Thyroid gland (tissue), 4 donors: ENCODE measurements at regions not wholly inside any gene's neighbourhood (a gene's known extent, or its start where the extent isn't known, plus 50 kb on each side); places are given as distances from the start of the nearest gene placed in this dataset.

ENCODE experiments used
- DNase-seq, 2 donors: peaks; one replicate each; pipeline ENCODE4 v3.0.0-alpha.2; 2019
- H3K27ac ChIP-seq, 3 donors: fragments of 200-600 bp; sonication (generic); 1 replicate in 2 of 3; 2 replicates in 1 of 3; pipeline ENCODE4 v1.5.1; 2016 to 2019; ENCODE audit warnings: mild to moderate bottlenecking in 1 of 3, moderate library complexity in 1 of 3
- H3K27me3 ChIP-seq: fragments of 200-600 bp; sonication (generic); one replicate; pipeline ENCODE4 v1.5.1; 2019
- H3K36me3 ChIP-seq, 2 donors: fragments of 200-600 bp; sonication (generic); one replicate each; pipeline ENCODE4 v1.5.1; 2016 to 2019
- H3K4me1 ChIP-seq, 2 donors: fragments of 200-600 bp; sonication (generic); one replicate each; pipeline ENCODE4 v1.5.1; 2017 to 2019
- H3K4me3 ChIP-seq, 3 donors: fragments of 200-600 bp; sonication (generic); replicated peaks in 1 of 3; 1 replicate in 2 of 3; 2 replicates in 1 of 3; pipeline ENCODE4 v1.5.1; 2016; ENCODE audit warnings: mild to moderate bottlenecking in 1 of 3
- H3K9me3 ChIP-seq: fragments of 200-600 bp; sonication (generic); one replicate; pipeline ENCODE4 v1.5.1; 2017
- POLR2A ChIP-seq, 2 donors: fragments of 450-650 bp; IDR thresholded peaks; one replicate each; pipeline ENCODE4 v1.6.1; 2017; ENCODE audit warnings: antibody characterized with exemption in 2 of 2, mild to moderate bottlenecking in 2 of 2, moderate library complexity in 1 of 2
- WGBS, 2 donors: methylation state at CpG; one replicate each; pipeline ENCODE4 v1.1.5; 2017; 5-methylcytosine and 5-hydroxymethylcytosine counted together
- intact Hi-C: fragments of 100-400 bp; cut with DNase I; formaldehyde crosslinking; loops from one replicate; pipeline ENCODE4 v1.15.1; 2023
- TF ChIP-seq, protein P1 (sequence below), 6 experiments: fragments of 200-600 bp in 3 of 6; fragments of 450-650 bp in 3 of 6; sonication (generic) in 3 of 6; IDR thresholded peaks; one replicate each; pipeline ENCODE4 v1.5.1; 2016 to 2019; ENCODE audit warnings: antibody characterized with exemption in 6 of 6, mild to moderate bottlenecking in 2 of 6, inconsistent platforms in 1 of 6, moderate library complexity in 1 of 6

DNA sequence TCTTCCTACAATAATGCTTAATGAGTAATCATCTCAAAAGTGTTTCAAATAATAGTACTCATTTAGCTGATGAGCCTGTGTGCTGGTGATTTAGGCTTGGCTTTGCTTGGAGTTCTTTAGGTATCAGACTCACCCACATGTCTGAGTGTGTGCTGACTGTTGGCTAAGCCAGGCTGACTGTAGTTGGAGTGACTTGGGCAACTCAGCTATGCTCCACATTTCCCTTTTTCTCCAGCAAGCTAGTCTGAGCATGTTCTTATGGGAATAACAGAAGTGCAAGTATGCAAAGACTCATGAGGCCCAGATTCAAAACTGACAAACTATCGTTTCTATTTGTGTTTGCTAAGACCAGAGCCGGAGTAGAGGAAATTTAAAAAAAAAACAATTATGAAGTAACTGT is 99.0 kb upstream of the ADGRL4 start:
- Histone ChIP-seq H3K27ac (no peak overlapping the region), H3K36me3 (no peaks in the 10 kb centered on the region), H3K4me1 (no peaks in the 10 kb centered on the region), H3K27me3 (no peaks in the 10 kb centered on the region), H3K4me3 (no peak overlapping the region), H3K9me3 (no peaks in the 10 kb centered on the region)
- no peak for DNase-seq
- intact Hi-C loops, result no loop called here
- WGBS, 2 donors, result 70 to 83% methylated on average over 2 of the region's 2 CpGs
- TF ChIP-seq, protein P1, sequence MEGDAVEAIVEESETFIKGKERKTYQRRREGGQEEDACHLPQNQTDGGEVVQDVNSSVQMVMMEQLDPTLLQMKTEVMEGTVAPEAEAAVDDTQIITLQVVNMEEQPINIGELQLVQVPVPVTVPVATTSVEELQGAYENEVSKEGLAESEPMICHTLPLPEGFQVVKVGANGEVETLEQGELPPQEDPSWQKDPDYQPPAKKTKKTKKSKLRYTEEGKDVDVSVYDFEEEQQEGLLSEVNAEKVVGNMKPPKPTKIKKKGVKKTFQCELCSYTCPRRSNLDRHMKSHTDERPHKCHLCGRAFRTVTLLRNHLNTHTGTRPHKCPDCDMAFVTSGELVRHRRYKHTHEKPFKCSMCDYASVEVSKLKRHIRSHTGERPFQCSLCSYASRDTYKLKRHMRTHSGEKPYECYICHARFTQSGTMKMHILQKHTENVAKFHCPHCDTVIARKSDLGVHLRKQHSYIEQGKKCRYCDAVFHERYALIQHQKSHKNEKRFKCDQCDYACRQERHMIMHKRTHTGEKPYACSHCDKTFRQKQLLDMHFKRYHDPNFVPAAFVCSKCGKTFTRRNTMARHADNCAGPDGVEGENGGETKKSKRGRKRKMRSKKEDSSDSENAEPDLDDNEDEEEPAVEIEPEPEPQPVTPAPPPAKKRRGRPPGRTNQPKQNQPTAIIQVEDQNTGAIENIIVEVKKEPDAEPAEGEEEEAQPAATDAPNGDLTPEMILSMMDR (IDR thresholded peaks at IDR 0.05), result no peak
- TF ChIP-seq POLR2A (IDR thresholded peaks at IDR 0.05), result no peak

DNA sequence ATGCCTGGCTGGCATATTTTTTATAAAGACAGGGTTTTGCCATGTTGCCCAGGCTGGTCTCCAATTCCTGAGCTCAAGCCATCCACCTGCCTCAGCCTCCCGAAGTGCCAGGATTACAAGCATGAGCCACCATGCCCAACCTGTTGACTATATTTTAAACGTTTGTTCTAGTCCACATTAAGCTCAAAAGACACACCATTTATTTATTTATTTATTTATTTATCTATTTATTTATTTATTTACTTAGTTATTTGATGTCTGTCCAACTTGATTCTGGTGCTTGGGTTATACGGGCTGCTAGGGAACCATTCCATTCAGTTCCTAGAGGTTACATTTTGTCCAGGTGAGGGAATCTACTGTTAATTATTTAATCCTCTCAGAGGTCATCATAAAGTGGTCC is 98.1 kb upstream of the ADGRL4 start:
- TF ChIP-seq, protein P1 (IDR thresholded peaks at IDR 0.05), result no peak
- no peak for TF ChIP-seq POLR2A (IDR thresholded peaks at IDR 0.05)
- Histone ChIP-seq H3K9me3 (no peaks in the 10 kb centered on the region), H3K27me3 (no peaks in the 10 kb centered on the region), H3K4me1 (no peaks in the 10 kb centered on the region), H3K4me3 (no peak overlapping the region), H3K27ac (no peak overlapping the region), H3K36me3 (no peaks in the 10 kb centered on the region)
- intact Hi-C loops, result no loop called here
- 90 to 95% methylated on average over 3 of the region's 3 CpGs for WGBS, 2 donors
- DNase-seq, result no peak

DNA sequence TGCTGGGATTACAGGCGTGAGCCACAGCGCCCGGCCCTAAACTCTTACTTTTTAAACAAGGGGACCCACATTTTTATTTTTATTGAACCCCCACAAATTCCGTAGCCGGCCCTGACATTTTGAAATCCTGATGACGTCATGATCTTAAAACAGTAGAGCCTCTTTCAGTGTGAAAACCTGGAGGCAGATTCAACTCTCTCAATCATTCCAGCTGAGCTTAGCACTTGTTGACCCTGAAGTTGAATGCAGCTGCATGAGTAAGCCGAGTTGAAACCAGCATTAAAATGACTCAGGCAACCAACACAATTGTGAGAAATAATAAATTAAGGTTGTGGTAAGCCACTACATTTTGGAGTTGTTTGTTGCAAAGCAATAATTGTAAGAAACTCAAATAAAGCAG is 93.9 kb upstream of the ADGRL4 start:
- WGBS, 2 donors, result 86 to 89% methylated on average over 7 of the region's 7 CpGs
- DNase-seq, result no peak
- Histone ChIP-seq H3K4me3 (no peak overlapping the region), H3K36me3 (no peaks in the 10 kb centered on the region), H3K9me3 (no peaks in the 10 kb centered on the region), H3K27me3 (no peaks in the 10 kb centered on the region), H3K27ac (no peak overlapping the region), H3K4me1 (no peaks in the 10 kb centered on the region)
- no peak for TF ChIP-seq POLR2A (IDR thresholded peaks at IDR 0.05)
- TF ChIP-seq, protein P1 (IDR thresholded peaks at IDR 0.05), result no peak
- intact Hi-C loops, result no loop called here

DNA sequence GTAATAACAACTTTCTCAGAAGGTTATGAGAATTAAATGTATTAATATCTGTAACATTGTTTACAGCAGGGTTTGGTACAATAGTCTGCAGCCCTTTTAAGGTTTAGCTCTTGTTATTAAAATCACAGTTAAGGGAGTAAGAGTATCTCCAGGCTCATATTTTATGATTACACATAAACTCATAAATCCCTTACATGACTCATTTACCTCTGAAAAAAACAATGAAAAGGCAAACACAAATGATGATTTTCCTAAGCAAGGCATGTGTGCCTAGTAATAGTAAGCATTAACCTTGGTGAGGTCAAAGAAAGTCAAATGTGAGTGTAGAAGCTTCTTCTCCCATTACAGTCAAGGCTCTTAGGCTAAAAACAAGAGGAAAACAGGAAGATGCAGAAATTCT is 84.5 kb upstream of the ADGRL4 start:
- no peak overlapping the region for H3K27ac ChIP-seq
- intact Hi-C loops, result no loop called here

DNA sequence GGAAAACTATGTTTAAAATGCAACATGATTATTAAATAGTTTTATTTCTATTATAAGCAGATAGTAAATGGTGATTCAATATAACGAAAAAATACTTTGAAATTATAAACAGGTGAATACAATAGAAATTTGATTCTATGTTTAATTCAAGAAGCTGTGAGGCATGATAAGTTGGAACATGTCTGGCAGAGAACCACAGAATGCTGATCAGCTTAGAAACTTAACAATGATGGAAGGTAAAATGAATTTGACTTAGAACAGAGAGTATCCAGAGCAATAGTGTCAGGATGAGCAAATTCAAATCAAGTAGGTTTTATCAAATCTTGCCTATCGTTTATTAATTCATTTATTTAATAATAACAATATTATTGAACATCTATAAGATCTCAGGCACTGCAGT is 83.4 kb upstream of the ADGRL4 start:
- H3K4me3 ChIP-seq, result no peak overlapping the region
- no peak for DNase-seq
- H3K9me3 ChIP-seq, result no peaks in the 10 kb centered on the region
- whole genome bisulfite sequencing, 2 donors, result 80 to 85% methylated on average over 2 of the region's 2 CpGs
- no peaks in the 10 kb centered on the region for H3K27me3 ChIP-seq
- no peaks in the 10 kb centered on the region for H3K4me1 ChIP-seq
- H3K36me3 ChIP-seq, result no peaks in the 10 kb centered on the region
- intact Hi-C loops, result no loop called here
- TF ChIP-seq POLR2A (IDR thresholded peaks at IDR 0.05), result no peak
- TF ChIP-seq, protein P1 (IDR thresholded peaks at IDR 0.05), result no peak
- H3K27ac ChIP-seq, result no peak overlapping the region

More for the DNA sequence above, 84.5 kb upstream of the ADGRL4 start:
- no peaks in the 10 kb centered on the region for H3K27me3 ChIP-seq
- TF ChIP-seq, protein P1 (IDR thresholded peaks at IDR 0.05), result no peak
- no peak for TF ChIP-seq POLR2A (IDR thresholded peaks at IDR 0.05)
- no peak for DNase-seq
- H3K4me3 ChIP-seq, result no peak overlapping the region
- no peaks in the 10 kb centered on the region for H3K36me3 ChIP-seq
- H3K4me1 ChIP-seq, result no peaks in the 10 kb centered on the region
- no peaks in the 10 kb centered on the region for H3K9me3 ChIP-seq
